ENCODE measurements at regions not wholly inside any gene's neighbourhood (a gene's known extent, or its start where the extent isn't known, plus 50 kb on each side); places are given as distances from the start of the nearest gene placed in this dataset.

- DNase-seq (ENCODE audit: low spot score): no peak
- in situ Hi-C loops (cut with MboI; ENCODE audit: low pct_unique_long_range_greater_than_20kb, low sequenced_read_pairs, unreplicated experiment): no loop called here
- TF ChIP-seq, protein P1, sequence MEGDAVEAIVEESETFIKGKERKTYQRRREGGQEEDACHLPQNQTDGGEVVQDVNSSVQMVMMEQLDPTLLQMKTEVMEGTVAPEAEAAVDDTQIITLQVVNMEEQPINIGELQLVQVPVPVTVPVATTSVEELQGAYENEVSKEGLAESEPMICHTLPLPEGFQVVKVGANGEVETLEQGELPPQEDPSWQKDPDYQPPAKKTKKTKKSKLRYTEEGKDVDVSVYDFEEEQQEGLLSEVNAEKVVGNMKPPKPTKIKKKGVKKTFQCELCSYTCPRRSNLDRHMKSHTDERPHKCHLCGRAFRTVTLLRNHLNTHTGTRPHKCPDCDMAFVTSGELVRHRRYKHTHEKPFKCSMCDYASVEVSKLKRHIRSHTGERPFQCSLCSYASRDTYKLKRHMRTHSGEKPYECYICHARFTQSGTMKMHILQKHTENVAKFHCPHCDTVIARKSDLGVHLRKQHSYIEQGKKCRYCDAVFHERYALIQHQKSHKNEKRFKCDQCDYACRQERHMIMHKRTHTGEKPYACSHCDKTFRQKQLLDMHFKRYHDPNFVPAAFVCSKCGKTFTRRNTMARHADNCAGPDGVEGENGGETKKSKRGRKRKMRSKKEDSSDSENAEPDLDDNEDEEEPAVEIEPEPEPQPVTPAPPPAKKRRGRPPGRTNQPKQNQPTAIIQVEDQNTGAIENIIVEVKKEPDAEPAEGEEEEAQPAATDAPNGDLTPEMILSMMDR (IDR thresholded peaks at IDR 0.05; ENCODE audit: extremely low read depth, insufficient read depth, missing control alignments): no peak
Measured at GRCh38 chr2:38212312-38212711, 136.4 kb upstream of the CYP1B1 start.

GRCh38 chr2:38207168-38207567 lies 131.2 kb upstream of the CYP1B1 start:
- TF ChIP-seq, protein P1 (IDR thresholded peaks at IDR 0.05; ENCODE audit: extremely low read depth, insufficient read depth, missing control alignments): no peak
- no peak for DNase-seq (ENCODE audit: low spot score)
- in situ Hi-C loops (cut with MboI; ENCODE audit: low pct_unique_long_range_greater_than_20kb, low sequenced_read_pairs, unreplicated experiment): no loop called here

DNA sequence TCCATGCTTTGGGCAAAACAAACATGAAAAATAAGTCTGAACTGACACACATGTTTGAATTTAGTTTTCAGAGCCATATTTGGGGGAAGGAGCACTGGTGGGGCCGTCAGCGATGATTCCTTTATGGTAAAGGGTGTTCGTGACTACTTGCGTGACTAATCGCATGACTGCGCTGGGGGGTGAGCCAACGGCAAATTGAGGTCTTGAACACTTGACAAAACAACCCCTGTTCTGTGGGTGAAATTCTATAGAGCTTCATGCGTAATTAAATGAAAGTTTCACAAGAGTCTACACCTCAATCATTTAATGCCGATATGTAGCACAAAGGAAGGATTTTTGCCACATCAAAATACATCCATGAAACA lies 127.5 kb upstream of the CYP1B1 start:
- in situ Hi-C loops (cut with MboI; ENCODE audit: low pct_unique_long_range_greater_than_20kb, low sequenced_read_pairs, unreplicated experiment): no loop called here
- DNase-seq (ENCODE audit: low spot score): no peak
- TF ChIP-seq, protein P1 (IDR thresholded peaks at IDR 0.05; ENCODE audit: extremely low read depth, insufficient read depth, missing control alignments): no peak

- no peak for DNase-seq (ENCODE audit: low spot score)
- in situ Hi-C loops (cut with MboI; ENCODE audit: low pct_unique_long_range_greater_than_20kb, low sequenced_read_pairs, unreplicated experiment): no loop called here
- TF ChIP-seq, protein P1 (IDR thresholded peaks at IDR 0.05; ENCODE audit: extremely low read depth, insufficient read depth, missing control alignments): no peak
Measured at GRCh38 chr2:38202713-38203445, 126.9 kb upstream of the CYP1B1 start.

DNA sequence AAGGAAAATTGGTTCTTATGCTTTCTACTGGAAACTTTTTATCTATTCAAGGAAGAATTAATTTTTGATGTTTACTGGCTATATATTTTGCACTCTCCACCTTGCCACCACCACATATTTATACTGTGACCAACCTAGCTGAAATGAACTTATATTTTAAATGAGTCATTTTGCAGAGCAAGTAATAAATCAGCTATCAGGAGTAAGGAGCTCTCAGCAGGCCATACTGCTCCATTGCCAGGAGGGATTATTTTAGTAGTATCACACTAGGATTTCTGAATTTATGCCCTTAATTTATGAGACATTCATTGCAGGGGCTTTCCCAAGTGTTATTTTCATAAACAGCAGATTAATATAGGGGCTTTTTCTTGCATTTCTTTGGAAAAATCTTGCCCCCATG lies 125.8 kb upstream of the CYP1B1 start:
- in situ Hi-C loops (cut with MboI; ENCODE audit: low pct_unique_long_range_greater_than_20kb, low sequenced_read_pairs, unreplicated experiment): no loop called here
- DNase-seq (ENCODE audit: low spot score): no peak
- TF ChIP-seq, protein P1 (IDR thresholded peaks at IDR 0.05; ENCODE audit: extremely low read depth, insufficient read depth, missing control alignments): no peak

- no peak for DNase-seq (ENCODE audit: low spot score)
- TF ChIP-seq, protein P1 (IDR thresholded peaks at IDR 0.05; ENCODE audit: extremely low read depth, insufficient read depth, missing control alignments): no peak
- in situ Hi-C loops (cut with MboI; ENCODE audit: low pct_unique_long_range_greater_than_20kb, low sequenced_read_pairs, unreplicated experiment): no loop called here
Measured at GRCh38 chr2:38200598-38200997, 124.6 kb upstream of the CYP1B1 start.

Measured in GM13977 (cell line).